Testis (tissue), 2 donors: ENCODE measurements at regions not wholly inside any gene's neighbourhood (a gene's known extent, or its start where the extent isn't known, plus 50 kb on each side); places are given as distances from the start of the nearest gene placed in this dataset.

Experiments used
- POLR2A ChIP-seq: fragments of 450-650 bp; IDR thresholded peaks from one replicate; pipeline ENCODE4 v1.6.1; 2017; ENCODE audit warnings: antibody characterized with exemption, mild to moderate bottlenecking, moderate library complexity
- TF ChIP-seq, protein P1 (sequence below), 3 experiments: fragments of 450-650 bp in 2 of 3; fragments of 200-600 bp in 1 of 3; sonication (generic) in 1 of 3; IDR thresholded peaks; one replicate each; pipeline ENCODE4 v1.5.1; 2016 to 2019; ENCODE audit warnings: antibody characterized with exemption in 3 of 3, mild to moderate bottlenecking in 2 of 3, moderate library complexity in 1 of 3

DNA sequence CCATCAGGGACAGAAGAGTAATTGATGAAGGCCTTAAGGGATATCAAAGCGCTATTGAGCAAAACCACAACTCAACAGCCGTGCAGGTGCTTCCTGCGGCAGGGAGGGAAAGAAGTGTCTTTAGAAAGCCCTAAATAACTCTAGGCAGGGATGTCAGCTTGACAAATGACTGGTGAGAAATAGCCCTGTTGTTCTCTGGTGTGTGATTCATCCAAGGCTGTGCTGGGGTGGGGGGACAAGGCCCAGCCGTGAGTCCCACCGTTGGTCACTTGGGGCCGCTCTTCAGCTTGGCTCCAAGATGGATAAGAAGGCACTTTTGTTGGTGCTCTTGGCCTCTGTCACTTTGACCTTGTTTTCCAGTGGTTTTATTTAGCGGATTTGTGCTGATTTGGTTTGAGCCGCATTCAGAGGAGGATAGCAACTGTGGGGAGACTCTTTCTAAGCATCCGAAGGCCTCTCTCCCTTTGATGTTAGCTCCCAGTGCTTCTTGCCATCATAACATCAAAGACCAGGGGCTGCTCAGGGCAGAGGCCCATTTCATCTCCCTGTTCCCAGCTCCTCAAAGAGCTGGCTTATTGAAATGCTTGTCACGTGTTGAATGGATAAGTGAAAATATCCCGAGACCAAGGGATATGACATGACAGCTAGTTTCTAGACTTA lies 130.3 kb upstream of the SERP2 start:
- no peak for TF ChIP-seq POLR2A
- TF ChIP-seq, protein P1, sequence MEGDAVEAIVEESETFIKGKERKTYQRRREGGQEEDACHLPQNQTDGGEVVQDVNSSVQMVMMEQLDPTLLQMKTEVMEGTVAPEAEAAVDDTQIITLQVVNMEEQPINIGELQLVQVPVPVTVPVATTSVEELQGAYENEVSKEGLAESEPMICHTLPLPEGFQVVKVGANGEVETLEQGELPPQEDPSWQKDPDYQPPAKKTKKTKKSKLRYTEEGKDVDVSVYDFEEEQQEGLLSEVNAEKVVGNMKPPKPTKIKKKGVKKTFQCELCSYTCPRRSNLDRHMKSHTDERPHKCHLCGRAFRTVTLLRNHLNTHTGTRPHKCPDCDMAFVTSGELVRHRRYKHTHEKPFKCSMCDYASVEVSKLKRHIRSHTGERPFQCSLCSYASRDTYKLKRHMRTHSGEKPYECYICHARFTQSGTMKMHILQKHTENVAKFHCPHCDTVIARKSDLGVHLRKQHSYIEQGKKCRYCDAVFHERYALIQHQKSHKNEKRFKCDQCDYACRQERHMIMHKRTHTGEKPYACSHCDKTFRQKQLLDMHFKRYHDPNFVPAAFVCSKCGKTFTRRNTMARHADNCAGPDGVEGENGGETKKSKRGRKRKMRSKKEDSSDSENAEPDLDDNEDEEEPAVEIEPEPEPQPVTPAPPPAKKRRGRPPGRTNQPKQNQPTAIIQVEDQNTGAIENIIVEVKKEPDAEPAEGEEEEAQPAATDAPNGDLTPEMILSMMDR (IDR thresholded peaks at IDR 0.05) = no peak
